ENCODE measurements at regions not wholly inside any gene's neighbourhood (a gene's known extent, or its start where the extent isn't known, plus 50 kb on each side); places are given as distances from the start of the nearest gene placed in this dataset.

DNA sequence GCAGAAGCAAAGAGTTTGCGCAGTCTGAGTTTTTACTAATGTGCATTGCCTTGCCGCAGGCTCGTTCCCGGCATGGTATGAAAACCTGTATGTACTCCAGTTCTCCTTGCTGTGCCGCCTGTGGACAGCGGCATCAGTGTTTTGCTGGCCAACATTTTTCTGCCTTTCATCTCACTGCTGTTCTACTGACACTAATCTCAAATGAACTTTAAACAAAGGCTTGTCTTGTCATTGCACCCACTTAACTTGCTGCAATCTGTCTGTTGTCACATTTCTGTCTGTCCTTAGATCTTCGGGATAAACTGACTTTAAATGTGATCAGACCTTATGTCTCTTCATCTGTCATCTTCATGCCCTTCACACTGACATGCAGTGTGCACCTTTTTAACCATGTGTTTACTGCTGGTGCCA is 71.7 kb upstream of the ZNRF2 start:
- no peak for DNase-seq (ENCODE audit: low spot score)

DNA sequence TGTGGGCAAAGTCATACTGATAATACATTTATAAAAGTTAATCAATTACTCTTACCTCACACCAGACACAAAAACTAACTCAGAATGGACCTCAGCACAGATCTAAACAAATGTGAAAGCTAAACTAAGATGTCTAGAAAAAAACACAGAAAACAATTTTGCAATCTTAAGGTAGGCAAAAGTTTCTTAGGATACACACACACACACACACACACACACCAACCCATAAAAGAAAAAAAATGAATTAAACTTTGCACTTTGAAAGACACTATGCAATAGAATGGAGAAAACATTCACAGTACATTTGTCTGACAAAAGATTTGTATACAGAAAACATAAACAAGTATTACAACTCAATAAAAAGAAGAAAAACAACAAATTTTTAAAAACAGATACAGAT is 70.8 kb upstream of the ZNRF2 start:
- no peak for DNase-seq (ENCODE audit: low spot score)

DNA sequence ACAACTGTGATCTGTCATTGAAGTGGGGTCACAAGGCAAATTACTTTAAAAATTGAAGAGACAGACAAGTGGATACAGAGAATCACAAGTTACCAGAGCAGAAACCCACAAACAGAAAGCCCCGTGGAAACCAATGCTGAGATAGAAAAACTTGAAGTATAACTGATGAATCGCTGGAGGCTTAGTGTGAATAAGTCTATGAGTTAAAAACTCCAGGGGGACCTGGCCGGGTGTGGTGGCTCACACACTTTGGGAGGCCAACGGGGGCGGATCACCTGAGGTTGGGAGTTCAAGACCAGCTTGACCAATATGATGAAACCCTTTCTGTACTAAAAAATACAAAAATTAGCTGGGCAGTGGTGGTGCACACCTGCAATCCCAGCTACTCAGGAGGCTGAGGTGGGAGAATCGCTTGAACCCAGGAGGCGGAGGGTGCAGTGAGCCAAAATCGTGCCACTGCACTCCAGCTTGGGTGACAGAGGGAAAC is 69.7 kb upstream of the ZNRF2 start:
- DNase-seq (ENCODE audit: low spot score), result no peak

DNA sequence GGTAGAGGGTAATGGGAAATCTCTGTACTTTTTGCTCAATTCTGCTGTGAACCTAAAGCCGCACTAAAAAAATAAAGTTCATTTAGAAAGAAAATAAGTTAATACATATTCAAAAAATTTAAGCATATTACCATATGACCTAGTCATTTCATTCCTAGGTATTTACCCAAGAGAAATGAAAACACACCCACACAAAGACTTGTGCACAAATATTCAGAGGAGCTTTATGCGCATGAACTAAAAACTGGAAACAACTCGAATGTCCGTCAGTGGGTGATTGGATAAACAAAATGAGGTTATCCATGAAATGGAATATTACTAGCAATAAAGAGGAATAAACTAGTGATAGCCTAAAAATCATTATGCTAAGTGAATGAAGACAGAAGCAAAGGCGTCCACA is 62.6 kb upstream of the ZNRF2 start:
- DNase-seq (ENCODE audit: low spot score), result no peak

DNA sequence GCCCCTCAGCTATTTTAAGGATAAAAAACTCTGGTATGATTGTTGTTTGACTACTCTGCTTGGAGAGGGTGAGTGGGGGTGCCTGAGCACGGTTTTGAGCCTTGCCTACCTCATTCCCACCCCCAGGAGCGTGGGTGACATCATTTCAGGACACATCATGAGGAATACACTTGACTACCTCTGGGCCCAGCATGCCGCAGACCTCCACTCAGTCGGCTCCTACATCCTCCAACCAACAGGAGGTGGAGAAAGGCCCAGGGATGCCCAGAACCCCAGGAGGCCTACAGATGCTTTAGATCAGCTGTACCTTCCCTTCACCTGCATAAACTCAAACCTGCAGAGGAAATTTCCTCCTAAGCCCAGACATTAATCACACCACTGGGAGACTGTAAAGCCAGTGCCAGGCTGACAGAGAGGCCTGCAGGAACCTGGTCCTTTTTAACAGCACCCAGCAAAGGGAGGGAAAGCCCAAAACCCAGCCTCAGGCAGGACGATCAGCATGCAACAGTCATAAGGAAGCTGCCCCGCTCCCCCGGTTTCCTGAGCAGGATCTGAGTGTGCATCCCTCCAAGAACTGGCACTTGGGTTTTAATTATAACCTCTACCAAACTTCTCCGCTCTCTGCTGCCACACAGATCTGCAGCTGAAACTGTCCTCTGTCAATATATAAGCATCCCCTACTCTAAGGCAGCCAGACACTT is 61.7 kb upstream of the ZNRF2 start:
- DNase-seq (ENCODE audit: low spot score), result no peak

DNA sequence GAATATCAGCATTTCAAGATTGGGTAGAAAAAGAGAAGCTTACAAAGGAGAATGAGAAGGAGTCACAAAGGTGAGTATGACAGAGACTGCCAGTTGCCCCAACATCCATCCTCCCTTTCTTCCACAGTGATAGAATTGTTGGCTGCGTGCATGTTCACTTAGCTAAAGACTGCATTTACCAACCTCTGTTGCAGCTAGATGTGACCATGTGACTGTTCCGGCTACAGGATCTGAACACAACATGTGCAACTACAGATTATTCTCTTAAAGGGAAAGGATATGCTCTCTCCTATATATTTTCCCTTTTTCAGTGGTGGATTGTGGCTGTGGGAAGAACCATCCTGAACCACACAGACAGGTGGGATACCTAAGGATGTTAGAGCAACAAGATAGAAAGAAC is 60.5 kb upstream of the ZNRF2 start:
- no peak for DNase-seq (ENCODE audit: low spot score)

DNA sequence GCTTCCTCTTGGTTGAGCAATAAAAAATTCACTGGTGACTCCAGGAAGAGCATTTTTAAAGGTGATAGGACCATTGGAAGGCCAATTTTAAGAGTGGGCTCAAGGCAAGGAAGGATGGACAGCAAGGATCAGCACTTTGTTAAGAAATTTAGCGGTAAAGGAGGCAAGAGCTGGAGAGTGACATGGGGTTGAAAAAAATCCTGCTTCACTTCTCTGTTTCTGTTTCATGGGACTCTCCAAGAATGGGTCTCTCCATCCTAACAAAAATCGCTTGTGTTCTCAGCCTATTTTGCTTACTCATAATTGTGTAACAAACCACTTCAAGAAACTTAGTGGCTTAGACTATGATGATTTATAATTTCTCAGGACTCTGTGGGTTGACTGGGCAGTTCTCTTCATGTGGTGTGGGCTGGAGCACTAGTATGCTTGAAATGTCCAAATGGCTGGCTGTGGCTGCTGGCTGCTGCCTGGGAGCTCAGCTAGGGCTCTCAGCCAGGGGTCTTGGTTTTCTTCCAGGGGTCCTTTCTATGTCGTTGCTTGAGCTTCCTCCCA is 59.8 kb upstream of the ZNRF2 start:
- DNase-seq (ENCODE audit: low spot score), result peak; percentile 85

DNA sequence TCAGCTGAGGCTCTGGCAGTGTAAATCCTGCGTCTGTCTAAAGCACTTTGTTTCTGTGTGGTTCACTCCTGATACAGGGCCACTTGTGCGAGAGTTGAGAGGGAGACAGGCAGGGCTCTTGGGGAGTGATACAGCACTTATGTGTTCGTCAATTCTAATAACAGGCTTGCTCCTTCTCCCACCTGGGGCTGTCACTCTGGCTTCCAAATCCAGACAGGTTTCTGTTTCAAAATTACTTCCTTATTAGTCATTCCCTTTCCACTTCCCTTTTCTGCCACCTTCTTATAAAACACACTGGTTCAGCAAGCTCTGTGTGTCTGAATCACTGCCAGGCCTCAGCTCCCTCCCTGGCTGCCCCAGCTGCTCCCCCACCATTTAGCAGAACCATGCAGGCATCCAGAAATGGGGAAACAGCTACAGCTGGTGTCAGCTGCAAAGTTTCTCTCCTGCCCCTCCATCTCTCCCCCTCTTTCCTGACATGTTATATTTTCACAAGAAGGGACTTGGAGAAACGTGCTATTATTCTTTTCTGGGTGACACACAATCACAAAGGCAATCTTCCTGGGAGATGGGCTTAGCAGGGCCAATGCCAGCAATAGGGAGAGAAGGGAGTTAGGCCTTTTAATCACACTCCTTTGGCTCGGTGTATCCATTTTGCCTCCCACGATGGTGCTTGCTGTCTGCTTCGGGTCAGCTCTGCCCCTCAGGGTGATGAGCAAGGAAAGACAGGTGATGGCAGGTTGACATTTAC is 58.4 kb upstream of the ZNRF2 start:
- peak; percentile 36 for DNase-seq (ENCODE audit: low spot score)

DNA sequence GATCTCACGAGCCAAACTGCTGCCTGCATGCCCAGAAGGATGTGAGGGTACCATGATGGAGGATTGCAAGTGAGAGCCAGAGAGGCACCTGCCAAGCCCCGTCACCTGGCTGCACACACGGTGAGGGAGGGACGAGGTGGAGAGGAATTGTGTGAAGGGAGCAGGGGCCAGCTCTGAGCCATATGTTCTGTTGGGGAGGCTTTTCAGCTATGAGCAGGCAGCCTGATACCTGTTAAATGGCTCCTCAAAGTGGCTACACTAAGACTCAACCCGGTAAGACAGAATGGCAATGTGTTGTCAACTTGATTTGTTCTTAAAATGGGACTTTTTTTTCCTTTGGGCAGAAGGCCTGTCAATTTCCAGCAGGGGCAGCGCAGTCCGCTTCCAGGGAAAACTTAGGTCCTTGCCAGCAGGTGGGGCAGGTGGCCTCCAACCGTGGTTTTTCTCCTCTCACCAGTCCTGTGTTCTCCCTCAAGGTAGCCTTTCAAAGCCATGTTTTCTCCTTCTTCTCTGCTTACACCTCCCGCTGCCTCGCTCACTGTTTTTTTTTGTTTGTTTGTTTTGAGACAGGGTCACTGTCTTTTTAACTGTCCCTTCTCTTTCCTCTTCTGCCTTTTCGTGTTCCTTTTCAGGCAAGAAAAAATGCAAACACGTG is 57.7 kb upstream of the ZNRF2 start:
- DNase-seq (ENCODE audit: low spot score), result no peak

DNA sequence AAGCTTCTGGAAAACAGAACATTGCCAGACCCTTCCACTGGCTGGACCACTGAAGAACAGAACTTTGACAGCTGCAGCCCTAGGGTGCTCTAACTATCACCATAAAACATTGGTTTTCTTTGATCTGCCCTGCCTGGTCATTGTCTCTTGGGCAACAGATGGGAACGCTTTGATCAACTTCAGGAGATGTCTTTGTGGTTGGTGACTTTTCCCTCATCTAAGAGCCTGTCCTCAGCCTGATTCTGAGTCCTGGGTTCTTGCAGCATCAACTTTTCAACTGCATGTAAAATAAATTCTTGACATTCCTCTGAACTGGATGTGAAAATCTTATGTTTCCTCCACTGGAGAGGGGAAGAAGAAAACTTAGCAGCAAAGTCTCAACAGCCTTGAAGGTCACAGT is 53.1 kb upstream of the ZNRF2 start:
- no peak for DNase-seq (ENCODE audit: low spot score)

DNA sequence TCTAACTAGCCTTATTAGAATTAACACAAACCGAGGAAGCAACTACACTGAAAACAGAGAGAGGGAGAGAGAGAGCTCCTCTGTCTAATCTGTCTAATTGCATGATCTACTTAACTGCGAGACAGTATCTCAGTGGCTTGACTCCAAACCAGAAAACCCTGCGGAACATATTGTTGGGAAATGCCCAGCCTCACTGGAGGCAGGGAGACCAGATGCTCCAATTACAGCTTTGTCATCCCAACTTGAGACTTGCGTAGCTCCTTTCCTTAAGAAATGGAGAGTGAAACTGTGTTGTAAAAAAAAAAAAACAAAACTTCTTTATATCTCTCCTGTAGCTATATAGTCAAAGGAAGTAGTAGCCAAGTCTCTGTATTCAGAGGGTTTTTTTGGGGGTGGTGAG is 52.0 kb upstream of the ZNRF2 start:
- no peak for DNase-seq (ENCODE audit: low spot score)

Data from GM03348 (cell line).